Non-pigmented ciliary epithelial cell (primary cell): ENCODE measurements at regions not wholly inside any gene's neighbourhood (a gene's known extent, or its start where the extent isn't known, plus 50 kb on each side); places are given as distances from the start of the nearest gene placed in this dataset.
"Not testable (repeated sequence)": the region's sequence is repeated elsewhere in the genome, so short reads cannot be mapped to it uniquely, and the experiment has no call there.

Experiments used
- DNase-seq: peaks from one replicate; pipeline ENCODE4 v3.0.0-alpha.2; 2010; ENCODE audit warnings: low read depth

DNA sequence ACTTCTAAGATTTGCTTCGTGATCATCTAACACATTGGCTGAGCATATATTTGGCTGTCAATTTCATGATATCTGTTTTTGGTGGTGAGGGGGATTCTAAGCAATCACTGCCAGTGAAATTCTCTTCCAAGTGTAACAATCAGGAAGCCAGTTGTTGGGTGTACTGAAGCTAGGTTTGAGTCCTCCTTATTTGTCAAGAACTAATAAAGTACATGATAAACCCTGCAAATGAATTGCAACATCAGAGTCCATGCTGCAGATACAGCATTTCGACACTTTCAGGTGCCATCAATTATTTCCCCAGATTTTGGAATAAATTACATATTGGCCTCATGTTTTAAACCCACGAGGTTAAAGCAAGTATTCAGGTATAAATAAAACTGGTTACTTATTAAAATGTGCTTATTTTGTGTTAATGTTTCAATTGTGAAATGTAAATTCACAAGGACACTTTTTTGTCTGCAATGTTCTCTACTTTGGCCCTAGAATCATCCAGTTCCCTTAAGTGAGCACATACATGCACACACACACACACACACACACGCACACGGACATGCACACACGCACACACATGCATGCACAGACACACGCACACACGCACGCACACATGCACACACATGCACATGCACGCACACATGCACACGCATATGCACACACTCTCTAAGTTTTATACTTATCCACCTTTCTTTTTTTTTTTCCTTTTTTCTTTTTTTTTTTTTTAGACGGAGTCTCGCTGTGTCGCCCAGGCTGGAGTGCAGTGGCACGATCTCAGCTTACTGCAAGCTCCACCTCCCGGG is 510.2 kb upstream of the KLF6 start:
- no peak for DNase-seq

DNA sequence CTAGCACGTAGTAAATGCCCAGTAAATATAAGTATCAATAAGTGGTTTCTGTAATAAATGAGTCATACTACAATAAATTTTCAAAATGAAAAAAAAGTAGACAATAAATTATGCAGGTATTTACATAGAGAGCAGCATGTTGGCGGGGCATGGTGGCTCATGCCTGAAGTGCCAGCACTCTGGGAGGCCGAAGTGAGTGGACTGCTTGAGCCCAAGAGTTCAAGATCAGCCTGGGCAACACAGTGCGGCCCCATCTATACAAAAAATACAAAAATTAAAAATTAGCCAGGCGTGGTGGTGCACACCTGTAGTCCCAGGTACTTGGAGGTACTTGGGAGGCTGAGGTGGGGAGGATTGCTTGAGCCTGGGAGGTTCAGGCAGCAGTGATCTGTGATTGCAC is 509.3 kb upstream of the KLF6 start:
- no peak for DNase-seq

DNA sequence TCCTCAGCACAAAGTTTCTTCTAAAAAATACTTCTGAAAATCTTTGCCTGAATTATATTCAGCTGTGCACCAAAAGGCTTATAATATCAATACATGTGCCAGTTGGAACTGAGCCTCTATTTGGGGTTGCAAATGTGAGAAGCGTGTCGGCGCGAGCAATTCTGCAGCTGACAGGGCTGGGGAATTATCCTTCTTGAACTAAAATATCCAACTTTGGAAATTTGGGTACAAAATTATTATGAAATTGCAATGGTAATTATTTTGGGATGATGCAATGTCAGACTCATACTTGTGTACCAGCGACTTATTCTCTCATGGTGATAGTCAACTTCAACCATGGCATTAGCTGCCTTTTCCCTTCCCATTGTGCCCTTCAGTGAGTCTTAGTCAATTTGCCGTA is 507.0 kb upstream of the KLF6 start:
- DNase-seq = no peak

DNA sequence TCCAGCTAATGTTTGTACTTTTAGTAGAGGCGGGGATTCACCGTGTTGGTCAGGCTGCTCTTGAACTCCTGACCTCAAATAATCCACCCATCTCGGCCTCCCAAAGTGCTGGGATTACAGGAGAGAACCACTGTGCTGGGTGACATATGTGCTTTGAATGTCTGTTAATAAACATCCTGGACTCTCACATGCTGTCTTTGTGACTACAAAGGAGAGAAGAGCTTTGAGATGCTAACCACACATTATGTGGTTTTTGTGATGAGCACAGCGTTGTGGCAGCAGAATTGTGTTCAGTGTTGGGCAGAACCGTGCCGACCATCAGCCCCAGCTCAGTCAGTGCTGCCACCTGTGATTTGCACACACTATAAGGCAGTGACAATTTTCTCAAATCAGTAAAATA is 500.1 kb upstream of the KLF6 start:
- no peak for DNase-seq

DNA sequence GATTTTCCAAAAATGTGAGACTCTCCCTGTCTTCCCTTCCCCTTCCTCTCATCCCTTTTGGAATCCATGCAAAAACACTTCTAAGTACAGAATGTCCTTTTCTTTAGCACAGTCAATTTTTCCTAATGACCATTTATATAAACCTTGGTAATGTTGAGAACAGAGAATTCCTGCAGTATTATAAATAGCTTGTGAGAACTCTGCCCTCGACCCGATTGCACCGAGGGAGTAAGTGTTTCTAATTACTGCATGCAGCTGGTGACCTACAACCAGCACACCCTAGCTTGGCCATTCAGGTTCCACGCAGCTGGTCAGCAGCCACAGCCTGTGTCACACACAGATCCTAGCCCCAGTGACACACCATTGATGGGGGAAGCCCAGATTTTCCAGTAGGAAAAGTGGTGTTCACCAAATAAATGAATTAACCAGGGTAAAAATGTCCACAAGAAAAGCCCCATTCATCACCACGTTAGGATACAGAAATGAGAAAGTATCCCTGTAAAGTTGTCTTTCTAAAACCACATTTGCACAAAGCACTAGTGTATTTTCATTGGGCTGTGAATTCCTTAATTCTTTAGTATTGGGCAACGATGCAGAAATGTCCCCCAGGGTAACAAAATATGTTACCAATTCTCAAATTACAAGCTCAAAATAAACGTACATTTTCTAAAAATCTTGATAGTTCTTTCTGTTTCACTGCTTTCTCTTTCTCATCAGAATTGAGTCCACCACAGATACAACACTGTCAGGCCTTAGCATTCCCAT is 499.0 kb upstream of the KLF6 start:
- no peak for DNase-seq

DNA sequence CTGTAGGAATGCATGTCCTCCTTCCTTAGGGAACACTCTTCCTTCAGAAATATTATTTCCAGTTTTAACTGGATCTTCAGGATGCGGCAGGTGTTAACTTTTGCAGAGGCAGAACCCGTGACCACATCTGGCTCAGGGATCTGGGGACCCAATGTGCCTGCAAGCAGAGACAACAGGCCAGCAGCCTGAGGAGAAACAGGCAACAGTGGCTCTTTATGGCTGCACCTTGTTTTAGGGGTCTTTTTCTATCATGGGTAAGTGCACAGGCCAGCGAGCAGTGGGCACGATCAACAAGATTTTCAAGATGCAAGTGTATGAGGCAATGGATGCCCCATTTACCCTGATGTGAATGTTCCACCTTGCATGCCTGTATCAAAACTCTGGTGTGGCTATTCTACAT is 497.5 kb upstream of the KLF6 start:
- DNase-seq = no peak

DNA sequence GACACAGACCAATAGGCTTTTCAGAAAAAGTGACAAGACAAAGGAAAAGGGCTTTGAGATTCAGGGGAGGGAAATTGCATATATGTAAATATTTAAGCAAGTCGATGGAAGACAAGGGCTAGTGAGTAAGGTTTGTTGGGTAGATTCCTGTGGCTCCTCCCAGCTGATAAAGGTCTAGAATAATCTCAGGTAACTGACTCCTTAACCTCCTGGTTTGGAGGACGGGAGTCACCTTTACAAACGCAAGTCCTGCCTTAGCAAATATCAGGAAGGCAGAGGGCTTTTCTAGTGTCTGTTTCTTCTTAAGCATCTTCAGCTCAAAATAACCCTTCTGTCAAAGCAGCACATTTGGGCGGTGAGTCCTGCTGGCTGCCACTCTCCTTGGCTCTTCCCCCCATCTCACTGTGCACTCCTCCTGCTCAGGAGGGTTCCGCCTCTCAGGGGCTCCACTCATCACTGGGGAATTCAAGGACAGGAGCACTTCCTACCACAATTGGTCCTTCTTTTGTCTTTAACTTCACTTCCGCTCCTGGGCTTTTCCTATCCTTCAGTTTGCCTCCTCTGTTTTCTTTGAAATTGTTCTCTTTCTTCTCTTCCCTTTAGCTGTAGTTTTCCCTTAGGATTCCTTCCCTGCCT is 496.3 kb upstream of the KLF6 start:
- no peak for DNase-seq

DNA sequence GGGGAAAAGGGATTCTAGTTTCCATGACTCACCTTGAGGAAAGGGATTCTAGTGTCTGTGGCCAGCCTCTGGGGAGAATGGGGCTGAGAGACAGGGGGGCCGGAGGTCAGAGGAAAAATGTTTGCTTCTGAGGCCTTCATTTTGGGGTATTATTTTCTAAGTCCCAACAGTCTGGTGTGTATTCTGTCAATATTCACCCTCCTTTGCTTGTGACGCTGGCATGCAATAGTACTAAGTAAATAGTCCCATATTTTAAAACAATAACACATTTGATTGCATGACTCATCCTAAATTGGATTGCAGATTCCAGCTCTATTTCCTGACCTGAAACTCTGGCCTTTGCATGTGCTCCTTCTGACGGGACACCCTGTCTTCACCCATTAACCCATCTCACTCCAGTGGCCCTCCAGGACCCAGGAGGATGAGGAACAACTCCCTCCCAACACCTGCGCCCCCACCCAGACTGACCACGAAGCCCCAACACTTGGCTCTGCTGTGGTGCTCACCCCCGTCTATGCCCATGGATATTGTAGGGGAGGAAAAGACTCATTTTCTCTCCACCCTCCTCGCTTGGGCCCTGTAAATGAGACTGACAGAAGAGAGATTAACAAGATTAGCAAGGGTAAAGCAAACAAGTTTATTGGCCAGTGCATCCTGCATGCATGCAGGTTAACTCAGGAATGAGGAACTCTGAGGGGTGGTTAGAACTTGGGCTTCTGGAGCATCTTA is 495.6 kb upstream of the KLF6 start:
- no peak for DNase-seq

DNA sequence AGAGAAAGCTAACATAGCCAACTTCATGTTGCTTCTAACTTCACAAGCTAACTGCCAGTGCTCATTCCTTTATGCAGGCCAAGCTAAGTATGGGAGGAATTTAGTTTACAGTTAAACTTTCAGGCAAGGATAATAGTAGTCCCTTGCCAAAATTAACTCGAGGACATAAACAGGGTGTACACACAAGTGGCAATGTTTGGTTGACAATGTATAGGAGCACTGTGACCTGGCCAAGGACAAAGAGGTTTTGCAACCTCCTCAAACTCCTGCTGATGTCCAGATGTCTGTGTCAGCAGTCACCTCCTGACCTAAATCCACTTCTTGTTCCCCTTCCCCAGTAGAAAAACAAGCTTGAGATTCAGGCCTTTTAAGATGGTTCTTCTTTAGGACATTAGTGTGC is 494.6 kb upstream of the KLF6 start:
- no peak for DNase-seq

DNA sequence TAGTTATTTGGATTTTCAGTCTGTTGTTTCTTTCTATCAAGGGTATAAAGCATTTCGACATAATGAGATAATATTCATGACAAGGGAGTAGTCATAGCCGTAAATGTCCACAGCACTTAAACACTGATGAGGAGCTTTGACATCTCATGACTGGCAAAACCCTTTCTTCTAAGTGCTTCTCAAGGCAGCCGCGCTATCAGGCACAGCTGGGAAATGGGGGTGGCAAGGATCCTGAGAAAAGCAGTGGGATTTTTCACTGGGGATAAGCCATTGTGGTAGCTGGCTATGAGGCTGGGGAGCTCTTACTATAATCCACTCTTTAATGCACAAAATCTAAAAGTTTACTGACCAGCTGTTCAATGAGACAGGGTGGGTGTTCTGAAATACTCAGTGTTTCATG is 493.2 kb upstream of the KLF6 start:
- no peak for DNase-seq

DNA sequence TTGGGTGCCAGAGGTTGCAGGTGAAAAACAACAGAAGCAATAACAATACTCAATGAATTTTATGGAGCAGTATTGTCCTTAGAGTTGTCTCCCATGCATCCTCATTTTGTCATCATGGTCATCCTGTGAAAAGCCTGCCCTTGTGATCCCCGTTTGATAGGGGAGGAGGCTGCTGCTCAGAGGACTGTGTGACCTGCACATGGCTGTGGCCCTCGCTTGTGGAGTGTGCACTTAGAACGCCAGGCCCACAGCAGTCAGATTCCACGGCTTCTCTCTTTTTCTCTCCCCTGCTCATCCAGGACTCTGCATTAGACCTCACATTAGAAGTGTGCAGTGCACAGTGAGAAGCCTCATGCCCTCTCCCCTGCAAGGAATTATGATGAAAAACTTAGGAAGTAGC is 491.1 kb upstream of the KLF6 start:
- DNase-seq = no peak

DNA sequence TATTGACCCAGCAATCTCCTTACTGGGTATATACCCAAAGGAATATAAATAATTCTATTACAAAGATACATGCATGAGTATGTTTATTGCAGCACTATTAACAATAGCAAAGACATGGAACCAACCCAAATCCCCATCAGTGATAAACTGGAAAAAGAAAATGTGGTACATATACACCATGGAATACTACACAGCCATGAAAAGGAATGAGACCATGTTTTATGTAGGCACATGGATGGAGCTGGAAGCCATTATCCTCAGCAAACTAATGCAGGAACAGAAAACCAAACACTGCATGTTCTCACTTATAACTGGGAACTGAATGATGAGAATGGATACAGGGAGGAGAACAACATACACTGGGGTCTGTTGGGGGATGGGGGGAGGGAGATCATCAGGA is 489.7 kb upstream of the KLF6 start:
- DNase-seq = not testable (repeated sequence)

DNA sequence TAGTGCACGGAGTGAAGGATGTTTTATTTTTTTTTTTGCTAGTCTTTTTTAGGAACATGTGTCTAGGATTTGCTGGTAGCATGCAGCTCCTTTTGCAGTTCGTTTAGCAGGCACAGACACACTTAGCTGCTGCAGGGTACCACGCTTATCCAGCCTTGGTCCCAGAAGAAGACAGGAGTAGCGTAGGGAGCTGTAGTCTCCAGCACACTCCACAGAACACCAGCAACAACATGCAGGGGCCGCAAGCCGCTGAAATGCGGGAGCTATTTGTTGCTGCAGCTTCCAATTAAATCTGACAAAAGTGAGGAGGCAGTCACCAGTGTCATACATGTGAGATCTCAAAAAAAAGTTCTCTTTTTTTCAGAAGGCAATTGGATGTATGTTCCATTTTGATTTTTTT is 486.2 kb upstream of the KLF6 start:
- no peak for DNase-seq

DNA sequence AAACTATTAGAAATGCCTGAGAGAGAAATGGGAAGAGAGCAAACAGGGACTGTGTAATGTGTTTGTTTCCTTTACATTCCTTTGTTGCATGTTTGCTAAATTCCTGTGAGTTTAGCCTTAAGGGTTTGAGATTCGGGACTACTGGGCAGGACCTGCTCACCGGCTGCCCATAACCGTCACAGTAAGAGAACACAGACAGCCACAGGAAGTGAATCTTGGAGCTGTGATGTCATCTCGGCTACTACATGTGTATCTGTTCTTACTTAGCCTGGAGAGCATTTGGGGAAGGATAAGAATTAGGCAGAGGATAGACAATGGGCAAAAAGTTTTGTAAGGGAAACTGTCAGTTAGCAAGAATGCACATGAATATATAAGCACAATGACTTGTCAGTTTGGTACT is 485.1 kb upstream of the KLF6 start:
- peak; percentile 56 for DNase-seq

DNA sequence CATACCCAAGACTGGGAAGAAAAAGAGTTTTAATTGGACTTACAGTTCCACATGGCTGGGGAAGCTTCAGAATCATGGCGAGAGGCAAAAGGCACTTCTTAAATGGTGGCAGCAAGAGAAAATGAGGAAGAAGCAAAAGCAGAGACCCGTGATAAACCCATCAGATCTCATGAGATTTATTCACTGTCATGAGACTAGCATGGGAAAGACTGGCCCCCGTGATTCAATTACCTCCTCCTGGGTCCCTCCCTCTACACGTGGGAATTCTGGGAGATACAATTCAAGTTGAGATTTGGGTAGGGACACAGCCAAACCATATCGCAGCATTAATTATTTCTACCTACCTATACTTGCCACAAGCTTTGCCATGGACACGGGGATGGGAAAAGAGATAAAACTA is 483.5 kb upstream of the KLF6 start:
- not testable (repeated sequence) for DNase-seq

DNA sequence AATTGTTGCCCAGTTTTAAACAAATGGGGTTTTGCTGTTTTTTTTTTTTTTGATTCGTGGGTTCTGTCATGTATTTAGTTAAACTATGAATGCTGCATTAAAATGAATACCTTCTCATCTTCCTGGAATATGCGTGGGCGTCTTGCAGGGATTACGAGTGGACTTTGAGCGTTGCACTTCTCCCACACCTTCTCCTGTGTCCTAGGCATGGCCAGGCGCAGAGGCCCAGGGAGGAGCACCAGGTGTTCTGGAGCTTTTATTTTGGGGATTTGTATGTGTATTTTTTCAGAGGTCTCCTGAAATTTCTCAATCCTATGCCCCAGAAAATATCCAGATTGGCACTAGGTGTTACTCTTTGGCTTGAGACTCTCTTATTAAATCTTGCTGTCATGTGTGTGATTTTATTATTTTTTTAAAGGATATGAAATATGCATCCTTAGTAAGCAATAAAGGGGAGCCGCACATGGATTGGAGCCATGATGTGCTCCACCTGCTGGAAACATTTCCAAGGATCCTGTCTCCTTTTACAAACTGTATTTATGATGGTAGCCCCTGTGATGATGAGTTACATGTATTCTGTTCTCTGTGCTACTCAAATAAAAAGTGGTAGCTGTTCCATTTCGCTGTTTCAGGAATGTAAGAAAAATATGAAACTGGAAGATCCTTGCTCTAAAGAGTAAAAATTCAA is 482.2 kb upstream of the KLF6 start:
- no peak for DNase-seq

DNA sequence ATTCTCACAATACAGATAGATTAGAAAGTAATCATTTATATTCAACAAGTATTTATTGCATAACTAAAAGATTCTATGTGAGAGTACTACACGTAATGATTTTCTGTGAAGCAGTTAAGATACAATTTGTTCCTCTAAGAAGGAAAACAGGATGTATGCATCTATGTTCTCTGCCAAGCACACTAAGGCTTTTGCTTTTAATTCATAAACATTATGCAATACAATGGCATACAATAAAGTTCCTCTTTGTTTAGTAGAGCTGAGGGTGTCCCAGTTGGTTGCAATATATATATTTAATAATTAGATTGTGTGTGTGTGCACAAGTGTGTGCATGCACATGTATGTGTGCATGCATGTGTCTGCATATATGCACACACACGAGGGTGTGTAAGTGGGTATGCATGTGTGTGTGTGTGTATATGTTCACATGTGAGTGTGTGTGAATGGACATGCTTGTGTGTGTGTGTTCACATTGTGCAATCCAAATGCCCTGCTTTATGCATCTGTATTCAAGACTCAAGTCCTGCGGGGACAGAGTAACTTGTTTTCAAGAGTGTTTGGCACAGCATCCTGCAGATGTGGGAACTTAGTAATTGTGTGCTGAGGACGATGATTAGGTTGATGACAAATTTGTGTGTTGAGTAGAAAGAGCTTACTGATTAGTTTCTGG is 481.5 kb upstream of the KLF6 start:
- no peak for DNase-seq

DNA sequence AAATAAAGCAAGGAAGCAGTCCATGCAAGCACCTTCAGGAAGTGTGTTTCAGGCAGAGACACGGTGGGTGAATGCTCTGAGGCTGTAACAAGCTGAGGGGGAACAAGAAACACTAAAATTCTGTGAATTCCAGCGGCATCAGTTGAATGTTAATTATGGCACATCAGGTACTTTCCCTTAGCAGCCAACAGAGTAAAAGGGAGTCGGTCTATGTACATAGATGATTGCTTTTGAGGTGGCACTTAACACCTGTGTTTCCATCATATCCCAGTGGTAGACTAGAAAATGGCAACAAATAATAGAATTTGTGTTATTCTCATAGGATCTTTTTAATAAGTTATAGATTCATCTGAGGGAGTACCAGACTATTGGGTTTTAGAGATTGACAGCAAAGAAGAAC is 481.0 kb upstream of the KLF6 start:
- DNase-seq = no peak

DNA sequence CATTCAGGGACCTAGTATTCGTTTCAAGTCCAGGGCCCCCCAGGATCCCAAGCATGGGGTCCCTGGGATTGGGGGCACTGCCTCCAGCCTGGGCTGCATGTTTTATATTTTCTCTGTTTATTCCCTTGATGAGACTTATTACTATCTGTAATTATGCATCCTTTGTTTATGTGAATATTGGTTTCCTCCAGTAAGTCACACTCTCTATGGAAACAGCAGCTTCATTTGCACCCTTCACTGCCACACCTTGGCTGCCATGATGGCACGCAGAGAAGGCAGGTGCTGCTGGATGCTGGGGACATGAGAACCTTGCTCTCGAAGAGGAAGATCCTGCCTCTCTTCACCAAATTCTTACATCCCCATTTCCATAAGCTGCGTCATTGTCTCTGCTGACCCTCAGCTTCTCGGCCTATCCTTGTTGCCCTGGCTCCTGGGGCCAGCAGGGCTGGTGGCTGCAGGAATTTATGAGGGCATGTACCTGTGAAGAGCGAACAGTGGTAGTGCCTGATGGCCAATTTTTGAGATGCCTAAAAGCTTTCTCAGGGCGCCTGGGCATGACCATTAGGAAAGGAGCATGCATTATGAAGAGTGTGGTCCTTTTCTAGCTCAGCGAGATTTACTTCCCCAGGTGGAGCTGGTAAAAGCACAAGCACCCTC is 479.3 kb upstream of the KLF6 start:
- no peak for DNase-seq

DNA sequence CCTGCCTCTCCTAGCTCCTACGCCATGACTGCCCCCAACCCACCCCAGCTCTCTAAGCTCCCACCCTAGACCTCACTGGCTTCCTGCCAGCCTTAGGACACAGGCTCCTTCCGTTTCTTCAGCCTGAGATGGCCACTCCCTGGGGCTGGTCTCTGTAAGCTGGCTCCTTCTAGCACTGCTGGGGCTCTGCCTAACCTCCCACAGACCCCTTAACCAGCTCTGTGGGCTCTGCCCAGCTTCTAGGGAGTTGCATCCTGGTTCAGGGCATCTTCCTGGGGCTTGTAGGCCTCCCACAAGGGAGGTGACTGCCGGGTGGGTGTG is 478.6 kb upstream of the KLF6 start:
- DNase-seq = no peak
